GM19467 (cell line): ENCODE measurements at regions not wholly inside any gene's neighbourhood (a gene's known extent, or its start where the extent isn't known, plus 50 kb on each side); places are given as distances from the start of the nearest gene placed in this dataset.

ENCODE experiments used
- ATAC-seq: cut with Tn5 transposase; IDR thresholded peaks from one replicate; pipeline ENCODE4 v1.9.1; 2021; ENCODE audit warnings: mild to moderate bottlenecking, moderate library complexity; ENCODE audit not compliant: unreplicated experiment

DNA sequence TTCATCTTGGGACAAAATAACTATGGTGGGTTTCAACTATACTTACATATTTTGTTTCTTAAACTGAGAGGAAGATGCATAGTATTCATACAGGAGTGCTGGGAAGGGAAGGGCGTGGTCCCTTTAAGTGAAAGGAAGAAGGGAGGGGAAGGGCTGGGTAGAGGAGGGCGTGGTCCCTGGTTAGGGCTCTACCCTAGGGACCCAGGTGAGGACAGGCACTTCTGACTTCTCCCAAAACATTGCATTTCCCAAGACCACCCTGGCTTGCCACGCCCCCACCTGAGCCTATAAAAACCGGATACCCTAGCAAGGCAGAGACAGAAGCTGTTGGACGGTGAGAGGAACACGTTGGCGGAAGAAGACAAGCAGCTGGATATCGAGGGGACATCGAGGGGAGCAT lies 157.6 kb upstream of the PLXNA4 start:
- ATAC-seq = no peak

DNA sequence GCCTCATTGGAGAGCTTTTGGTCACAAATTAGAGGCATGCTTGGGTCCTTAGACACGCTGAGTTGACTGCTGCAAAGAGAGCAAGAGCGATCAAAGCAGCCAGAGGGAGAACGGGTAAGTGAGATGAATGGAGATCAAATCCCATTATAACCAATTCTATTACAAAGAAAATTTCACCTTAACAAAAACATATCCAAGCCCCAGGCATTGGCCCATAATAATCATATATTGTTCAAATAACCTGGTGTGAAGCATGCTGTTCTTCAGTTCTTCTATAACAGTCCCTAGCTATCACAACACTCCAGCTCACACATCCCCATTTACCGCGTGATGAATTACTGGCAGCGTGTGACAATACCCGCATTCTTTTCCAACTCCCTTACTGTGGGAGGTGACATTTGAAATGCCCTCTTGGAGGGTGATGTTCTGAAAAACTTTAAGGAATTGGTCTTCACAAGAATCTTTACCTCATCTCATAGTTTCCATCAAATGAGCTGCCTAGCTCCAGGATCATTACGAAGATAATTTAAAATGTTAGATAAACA lies 156.1 kb upstream of the PLXNA4 start:
- ATAC-seq = no peak

DNA sequence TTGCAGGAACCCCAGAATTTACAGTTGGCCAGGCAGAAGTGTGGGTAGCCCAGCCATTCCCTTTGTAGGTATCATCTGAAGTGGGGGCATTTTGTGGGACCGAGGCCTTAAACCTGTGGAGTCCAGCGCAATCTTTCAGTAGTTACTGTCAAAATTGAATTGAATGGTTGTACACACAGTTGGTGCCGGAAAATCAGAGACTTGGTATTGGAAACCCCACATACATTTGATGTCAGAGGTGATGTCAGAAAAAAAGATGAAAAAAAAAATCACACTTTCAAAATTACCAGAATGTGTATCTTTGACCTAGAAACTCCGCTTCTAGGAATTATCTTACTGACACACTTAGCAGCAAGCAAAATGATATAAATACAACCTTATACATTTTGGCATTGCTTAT lies 153.8 kb upstream of the PLXNA4 start:
- no peak for ATAC-seq

DNA sequence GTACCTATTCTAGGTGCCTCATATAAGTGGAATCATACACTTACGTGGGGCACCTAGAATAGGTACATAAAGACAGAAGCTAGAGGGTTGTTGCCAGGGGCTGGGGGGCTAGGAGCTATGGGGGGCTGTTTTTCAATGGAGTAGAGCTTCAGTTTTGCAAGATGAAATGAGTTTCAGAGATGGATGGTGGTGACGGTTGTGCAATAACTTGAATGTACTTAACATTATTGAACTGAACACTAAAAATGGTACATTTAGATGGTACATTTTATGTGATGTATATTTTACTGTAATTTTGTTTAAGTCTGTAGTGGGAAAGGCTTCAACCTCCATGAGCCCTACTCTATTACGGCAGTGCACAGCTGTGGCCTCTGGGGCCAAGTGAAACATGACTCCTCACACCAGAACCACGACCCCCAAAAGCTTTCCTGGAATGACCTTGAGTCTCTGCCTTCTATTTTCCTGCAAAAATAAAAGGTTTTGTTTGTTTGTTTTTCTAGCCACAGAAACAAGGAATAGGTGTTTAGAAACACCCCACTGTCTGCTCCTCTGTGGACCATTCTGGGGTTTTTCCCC lies 147.3 kb upstream of the PLXNA4 start:
- no peak for ATAC-seq

DNA sequence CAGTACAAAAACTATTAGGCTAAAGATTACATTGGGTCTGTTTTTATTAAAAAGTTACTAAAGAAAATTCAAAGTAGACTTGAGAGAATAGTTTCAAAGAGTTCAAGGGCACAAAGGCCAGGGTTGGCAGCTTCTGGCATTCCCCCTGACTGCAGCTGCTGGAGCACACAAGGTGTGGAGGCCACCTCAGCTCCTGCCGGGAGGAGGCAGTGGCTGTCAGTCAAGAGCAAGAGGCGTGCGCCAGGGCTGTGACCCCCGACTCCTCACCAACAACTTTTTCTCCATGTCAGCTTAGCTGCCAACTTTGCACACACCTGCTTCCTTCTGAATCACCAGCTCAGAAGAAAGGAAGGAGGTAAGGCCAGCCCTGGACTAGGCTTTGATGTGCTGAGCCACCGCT lies 144.6 kb upstream of the PLXNA4 start:
- no peak for ATAC-seq

DNA sequence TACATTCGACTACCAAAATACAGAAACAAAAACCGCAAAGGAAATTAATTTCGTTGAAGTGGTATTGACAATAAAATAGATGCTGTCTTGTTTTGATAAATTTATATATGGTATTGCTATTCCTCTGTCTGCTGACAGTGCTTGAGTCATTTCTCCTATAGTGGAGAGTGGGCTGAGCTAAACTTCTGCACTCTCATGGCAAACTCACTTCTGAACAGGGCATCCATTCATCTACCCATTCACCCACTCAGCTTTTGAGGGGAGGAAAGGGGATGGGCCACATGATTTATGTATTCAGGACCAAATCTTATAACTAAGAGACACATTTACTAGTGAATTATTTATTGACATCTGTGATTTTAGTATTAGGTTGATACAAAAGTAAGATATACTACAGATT lies 137.6 kb upstream of the PLXNA4 start:
- no peak for ATAC-seq

DNA sequence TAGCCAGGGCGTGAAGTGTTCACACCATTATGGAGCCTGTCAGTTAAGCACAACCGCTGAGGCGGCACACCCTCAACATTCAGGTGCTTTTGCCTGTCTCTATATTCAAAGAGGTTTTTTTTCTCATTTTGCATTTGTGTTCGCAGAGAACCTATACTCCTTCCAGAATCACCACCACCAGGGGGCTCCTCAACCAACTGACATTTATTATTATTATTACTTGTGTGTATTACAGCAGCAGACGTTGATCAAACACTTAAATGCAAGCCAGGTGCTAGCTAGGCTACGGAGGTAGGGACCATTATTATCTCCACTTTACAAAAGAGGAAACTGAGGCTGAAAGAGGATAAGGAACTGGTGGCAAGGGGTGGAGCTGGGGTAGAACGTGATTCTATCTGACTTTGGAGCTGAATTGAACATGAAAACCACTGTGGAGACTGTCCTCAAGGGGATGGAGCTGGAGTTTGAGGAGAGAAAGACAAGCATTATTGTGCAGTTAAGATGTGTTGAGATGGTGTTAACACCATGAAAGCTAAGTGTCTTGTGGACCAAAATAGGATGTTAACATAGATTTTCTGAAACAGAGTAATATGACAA lies 133.8 kb upstream of the PLXNA4 start:
- ATAC-seq = no peak

DNA sequence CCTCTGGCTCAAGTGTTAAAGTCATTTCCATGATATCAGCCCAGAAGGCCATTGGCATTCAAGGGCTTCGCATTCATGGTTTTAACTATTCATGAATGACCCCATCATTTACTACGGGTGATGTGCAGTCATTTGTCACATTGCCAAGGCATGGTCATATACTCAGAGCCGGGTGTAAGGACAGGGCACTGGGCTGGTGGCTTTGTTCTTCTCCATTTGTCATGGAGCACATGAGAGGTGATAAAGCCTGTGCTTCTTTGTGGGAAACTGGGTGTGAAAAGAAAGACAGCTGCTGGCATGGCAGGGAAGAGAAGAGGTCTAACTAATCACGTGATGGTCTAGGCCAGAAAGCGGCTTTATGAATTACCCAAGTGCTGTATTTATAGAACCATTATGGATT lies 132.2 kb upstream of the PLXNA4 start:
- ATAC-seq = no peak

DNA sequence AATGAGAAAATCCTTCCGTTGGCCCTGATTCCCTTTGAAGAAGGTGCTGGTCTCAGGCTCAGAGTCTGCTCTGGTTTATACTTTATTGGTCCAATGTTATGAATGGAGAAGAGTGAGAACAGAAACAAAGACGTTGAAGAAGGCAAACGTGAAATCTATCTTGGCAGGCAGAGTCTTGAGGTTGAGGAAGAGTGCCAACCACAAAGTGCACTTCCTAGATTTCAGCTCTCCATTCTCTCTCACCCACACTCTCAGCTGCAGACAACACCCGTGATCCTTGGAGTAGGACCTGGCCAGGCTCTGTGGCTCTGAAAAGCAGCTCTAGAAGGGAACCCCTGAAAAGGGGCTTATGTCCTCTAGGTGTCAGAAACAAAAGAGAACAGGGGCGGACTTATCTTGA lies 128.9 kb upstream of the PLXNA4 start:
- ATAC-seq = no peak

DNA sequence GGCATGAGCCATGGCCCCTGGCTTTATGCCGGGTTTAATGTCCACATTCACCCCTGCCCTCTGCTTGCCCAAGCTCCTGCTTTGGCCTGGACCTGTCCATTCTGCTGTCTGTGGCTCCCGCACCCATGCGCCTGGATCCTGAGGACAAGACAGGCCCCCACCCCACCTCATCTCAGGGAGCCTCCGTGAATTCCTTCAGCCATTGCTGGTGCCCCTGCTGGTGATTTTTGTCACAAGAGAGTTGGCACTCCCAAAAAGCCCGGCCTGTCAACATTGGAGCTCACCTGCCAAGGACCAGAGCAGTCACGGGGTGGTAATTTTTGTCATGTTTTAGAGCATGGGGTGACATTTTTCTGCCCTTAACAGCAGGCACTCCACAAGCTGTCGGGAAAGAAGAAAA lies 127.5 kb upstream of the PLXNA4 start:
- no peak for ATAC-seq

DNA sequence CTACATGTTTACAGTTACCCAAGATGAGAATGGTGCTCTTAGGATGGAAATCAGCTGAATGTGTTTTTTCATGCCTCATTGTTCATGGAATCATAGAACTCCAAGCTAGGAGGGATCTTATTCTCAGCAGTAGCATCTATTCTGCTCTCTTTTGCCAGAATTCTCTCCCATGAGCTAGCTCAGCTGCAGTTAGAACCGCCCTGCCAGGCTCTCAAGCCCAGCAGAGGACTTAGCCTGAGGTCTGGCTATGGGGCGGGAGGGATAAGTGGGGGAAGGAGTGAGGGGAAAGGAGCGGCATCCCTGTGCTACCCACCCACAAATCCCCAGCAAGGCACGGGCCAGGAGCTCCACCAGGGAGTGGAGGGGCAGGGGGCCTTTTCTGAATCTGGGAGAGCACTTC lies 120.7 kb upstream of the PLXNA4 start:
- ATAC-seq = no peak

DNA sequence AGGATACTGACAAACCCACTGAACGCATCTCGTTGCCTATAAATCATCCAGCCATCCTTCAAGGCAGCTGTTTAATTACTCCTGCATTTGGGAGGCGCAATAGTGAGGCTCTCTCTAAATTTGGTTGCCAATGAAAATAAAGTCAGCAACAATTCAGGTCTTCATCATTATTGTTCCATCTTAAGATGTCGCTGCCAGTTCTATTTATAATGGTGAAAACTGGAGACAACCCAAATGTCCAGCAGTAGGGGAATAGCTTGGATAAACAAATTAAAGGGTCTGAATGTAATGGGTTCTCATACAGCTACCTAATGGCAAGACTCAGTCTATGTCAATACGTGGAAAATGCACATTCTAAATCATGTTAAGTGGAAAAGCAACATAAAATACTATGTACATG lies 120.1 kb upstream of the PLXNA4 start:
- ATAC-seq = no peak

DNA sequence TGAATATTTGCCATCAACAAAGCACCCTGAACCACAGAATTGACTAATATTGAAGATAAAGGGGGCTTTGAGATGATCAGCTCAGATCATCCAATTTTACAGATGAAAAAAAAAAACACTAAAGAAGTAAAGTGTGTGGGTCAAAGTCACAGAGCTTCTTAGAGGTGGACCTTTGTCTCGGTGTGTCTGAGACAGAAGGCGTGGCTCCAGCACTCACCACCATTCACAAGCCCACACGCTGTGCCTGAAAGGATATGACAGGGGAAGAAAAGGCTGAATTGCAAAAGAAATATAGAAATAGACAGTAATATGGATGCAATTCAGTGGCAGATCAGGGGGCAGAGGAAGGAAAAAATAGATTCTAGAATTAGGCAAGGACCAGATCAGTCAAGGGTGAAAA lies 114.9 kb upstream of the PLXNA4 start:
- no peak for ATAC-seq

DNA sequence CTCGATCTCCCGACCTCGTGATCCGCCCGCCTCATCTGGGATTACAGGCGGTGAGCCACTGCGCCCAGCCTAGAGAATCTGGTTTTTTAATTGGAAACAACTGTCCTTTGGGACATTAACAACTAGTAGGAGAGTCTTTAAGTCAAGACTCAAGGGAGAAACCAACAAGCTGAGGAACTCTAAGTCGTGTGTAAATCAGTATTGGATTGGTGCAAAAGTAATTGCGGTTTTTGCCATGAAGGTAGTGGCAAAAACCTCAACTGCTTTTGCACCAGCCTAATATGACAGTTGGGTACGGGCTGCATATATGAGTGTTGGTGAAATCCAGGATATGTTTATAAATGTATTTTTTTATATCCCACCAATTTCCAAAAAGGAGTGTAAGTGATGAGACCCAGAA lies 113.9 kb upstream of the PLXNA4 start:
- no peak for ATAC-seq

DNA sequence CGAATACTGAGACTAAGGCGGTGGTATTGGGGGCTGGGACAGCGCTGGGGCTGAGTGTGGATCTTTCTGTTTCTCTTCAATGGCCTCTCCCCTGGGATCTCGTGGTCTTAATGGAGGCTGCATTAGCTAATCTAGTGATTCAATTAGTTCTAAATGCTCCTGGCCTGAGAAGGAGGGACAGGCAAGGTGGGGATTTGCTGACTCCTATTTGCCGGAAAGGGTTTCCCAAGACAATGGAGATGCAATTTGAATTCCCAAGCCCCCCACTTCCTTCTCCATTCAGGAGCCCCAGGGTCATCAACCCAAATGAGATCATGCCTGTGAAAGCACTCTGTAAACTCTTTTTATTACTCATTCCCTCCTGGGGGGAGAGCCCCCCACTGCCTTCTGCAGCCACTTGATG lies 111.7 kb upstream of the PLXNA4 start:
- ATAC-seq = no peak

DNA sequence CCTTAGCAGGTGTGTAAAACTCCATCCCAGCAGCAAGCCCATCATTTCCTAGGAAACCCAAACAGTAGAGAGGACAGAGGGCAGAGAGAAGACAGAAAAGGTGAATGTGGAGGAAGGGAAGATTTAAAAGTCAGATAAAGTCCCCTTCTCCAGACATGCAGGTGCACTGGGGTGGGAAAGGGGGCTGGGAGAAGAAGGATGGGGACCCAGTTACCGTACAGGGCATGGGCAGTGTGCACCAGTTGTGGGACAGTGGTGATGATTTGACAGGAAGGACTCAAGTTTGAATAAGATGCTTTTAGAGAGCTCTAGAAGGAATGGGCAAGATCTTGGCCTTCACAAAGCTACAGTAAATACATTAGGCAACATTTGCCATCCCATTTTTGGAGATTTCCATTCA lies 110.7 kb upstream of the PLXNA4 start:
- no peak for ATAC-seq

DNA sequence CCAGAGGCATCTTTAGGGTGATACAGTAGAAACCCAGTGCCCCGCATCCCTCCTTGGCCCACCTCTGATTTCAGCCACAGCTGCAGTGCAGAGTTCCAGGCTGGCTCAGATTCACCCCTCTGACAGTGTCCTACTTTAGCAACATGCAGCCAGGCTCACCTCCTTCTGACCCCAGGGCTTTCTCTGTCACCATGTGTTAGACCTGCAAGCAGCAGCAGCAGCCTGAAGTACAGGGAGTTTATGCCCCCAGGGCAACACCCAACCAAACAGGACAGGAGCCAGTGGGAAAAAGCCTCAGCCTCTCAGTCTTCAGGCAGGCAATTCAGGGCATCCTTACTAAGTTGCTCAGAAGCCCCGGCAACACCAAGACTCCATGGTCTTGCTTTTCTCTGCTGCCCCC lies 109.0 kb upstream of the PLXNA4 start:
- no peak for ATAC-seq

DNA sequence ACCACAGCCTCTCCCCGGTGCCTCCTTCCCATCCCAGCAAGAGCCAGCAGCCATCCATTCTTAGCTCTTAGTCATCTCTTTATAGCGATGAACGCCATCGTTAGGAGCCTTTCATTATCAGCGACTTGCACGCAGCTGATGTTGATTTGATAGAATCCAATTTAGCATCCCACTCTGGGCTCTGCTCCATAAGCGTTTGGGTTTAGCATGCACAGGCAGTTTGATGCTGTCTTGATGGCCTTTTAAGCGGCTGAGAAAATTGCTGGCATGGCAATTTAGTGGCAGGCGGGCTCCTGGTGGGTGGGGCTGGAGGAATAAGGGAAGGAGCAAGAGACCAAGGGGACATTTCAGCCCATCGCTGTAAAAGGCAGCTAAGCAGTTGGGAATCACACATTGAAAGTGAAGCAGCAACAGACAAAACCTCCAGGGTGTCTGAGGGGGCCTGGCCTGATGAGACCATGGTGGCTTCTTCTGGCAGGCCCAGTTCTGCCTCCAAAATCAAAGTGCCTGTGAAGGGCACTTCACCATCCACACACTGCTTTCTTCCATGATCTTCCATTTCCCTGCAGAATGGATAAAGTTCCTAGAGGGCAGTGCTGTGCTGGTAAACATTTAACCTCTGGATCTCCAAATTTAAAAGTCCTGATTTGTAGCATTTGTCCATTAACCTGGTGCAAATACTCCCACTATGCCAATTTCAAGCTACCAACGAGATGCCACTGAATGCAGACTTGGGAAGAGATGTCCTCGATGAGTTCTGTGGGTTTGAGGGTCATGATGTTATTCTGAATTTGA lies 107.8 kb upstream of the PLXNA4 start:
- no peak for ATAC-seq

DNA sequence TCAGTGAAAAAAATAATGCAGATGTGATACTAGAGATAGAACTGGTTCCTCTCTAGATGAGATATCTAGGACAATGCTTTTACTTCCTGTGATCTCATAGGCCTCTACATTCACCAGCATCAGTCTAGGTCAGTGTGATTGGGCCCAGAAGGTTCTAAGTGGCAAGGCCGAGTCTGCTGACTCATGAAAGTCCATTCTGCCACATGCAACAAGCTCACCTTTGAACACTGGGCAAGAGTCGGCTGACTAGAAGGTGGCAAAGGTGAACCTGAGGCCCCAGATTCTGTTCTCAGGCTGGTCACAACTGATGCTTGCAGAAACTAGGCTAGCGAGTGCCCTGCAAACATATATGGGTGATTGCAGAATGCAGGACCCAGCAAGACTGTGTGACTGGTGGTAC lies 105.7 kb upstream of the PLXNA4 start:
- ATAC-seq = no peak

DNA sequence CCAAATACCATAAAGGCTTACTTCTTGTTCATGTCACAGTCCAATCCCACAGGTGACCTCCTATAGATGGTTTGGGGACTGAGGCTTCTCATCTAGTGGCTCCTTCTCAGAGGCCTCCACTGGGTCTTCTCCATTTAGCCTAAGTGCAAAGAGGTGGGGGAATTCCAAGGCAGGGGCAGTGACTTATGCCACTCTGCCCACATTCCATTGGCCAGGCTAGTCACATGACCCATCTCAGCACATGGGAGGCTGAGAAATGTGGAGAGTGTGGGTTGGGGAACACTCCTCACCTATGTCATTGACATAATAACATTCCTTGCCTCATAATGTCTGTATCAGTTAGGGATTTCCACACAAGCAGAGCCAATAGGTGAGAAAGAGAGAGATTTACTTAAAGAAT lies 104.3 kb upstream of the PLXNA4 start:
- ATAC-seq = no peak

DNA sequence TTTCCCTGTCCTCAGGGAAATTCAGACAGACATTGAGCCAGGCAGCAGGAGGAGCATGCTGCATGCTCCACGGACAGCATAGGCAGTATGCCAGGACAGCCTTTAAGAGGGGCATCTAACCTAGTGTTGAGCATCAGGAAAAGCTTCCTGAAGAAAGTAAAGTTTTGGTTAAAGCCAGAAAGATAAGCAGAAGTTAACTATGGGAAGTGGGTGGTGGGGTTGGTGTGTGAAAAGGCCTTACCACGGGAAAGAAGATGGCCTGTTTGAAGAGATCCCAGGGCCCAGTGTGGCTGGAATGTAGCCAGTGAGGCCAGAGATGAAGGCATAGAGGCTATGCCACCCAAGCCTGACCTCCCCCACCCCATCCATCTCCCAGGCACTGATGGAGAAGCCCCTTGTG lies 102.4 kb upstream of the PLXNA4 start:
- no peak for ATAC-seq

DNA sequence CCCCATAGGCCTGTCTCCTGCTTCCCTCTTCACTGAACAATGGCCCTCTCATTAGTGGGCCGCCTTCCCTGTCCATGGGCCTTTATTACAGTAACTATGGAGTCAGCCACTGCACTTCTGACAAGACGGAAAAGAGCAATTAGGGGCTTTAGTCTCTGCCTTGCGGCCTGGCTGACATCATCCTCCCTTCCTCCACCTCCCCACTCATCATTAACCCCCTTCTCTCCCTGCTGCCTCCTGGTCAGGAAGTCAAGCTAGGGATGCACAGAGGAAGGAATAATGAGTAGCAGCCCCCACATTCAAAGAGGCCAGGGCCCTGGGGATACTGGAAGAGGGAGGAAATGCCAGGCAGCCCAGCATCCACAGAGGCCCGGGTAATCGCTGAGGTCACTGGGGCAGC lies 101.6 kb upstream of the PLXNA4 start:
- no peak for ATAC-seq
